ENCODE measurements at regions not wholly inside any gene's neighbourhood (a gene's known extent, or its start where the extent isn't known, plus 50 kb on each side); places are given as distances from the start of the nearest gene placed in this dataset.

- TF ChIP-seq CTCF (IDR thresholded peaks at IDR 0.05; ENCODE audit: low read length), result no peak
- TF ChIP-seq EZH2 (optimal IDR thresholded peaks at IDR 0.05; ENCODE audit: low read depth, low read length), result no peak
Measured at GRCh38 chr6:150734235-150734634, 131.3 kb upstream of the MTHFD1L start.
